Activated CD4-positive, alpha-beta memory T cell treated with anti-CD3 and anti-CD28 coated beads for 36 hours (primary cell): ENCODE measurements at regions not wholly inside any gene's neighbourhood (a gene's known extent, or its start where the extent isn't known, plus 50 kb on each side); places are given as distances from the start of the nearest gene placed in this dataset.

Experiments
- CTCF ChIA-PET: fragments of 350-600 bp; sonication (Branson Sonifier 250); formaldehyde crosslinking; loops from one replicate; lab custom pipeline; 2021; ENCODE audit warnings: antibody characterized with exemption, inconsistent platforms; lab: Charles Lee
- POLR2A ChIA-PET: fragments of 350-600 bp; sonication (Branson Sonifier 250); formaldehyde crosslinking; loops from one replicate; lab custom pipeline; 2021; ENCODE audit warnings: antibody characterized with exemption; lab: Charles Lee
- DNase-seq: peaks from one replicate; pipeline ENCODE4 v3.0.0-alpha.2; 2020
- H3K27ac Mint-ChIP-seq: one replicate; pipeline ENCODE4 v1.8.0; 2021; ENCODE audit warnings: mixed read lengths
- H3K27me3 Mint-ChIP-seq: one replicate; pipeline ENCODE4 v1.8.0; 2021; ENCODE audit warnings: mixed read lengths
- H3K36me3 Mint-ChIP-seq: one replicate; pipeline ENCODE4 v1.8.0; 2021; ENCODE audit warnings: mixed read lengths
- H3K4me1 Mint-ChIP-seq: one replicate; pipeline ENCODE4 v1.8.0; 2021; ENCODE audit warnings: low read depth, mixed read lengths
- H3K4me3 Mint-ChIP-seq: one replicate; pipeline ENCODE4 v1.8.0; 2021; ENCODE audit warnings: mild to moderate bottlenecking, mixed read lengths
- H3K9me3 Mint-ChIP-seq: one replicate; pipeline ENCODE4 v1.8.0; 2021; ENCODE audit warnings: mixed read lengths
- intact Hi-C: fragments of 100-400 bp; cut with micrococcal nuclease; formaldehyde crosslinking; loops from one replicate; pipeline ENCODE4 v1.15.1; 2023

DNA sequence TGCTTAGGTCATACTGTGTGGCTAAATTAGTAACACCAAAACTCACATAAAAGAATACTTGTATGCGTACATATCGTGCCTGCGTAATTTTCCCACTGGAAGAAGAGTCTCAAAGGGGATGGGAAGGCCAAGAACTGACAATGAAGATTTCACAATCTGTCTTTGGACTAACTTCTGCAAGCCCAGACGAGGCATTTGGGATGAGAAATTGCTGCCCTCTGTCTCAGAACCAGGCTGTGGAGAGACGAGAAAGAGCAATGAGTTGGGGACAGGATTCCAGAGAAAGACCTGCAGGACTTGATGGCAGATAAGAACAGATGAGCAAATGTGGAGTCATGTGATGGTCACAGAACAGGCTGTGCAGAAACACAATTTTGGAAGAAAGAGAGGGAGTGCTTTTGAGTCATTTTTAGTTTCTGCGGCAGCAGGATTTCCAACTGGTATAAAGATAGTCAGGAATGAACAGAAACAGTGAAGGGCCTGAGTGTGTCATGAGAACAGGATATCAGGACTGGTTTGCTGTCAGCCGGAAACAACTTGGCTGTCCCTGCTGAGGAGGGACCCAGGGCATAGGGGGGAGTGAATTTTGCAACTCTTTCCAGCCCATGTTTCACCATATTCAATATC, 82.7 kb upstream of the CTSC start:
- H3K27me3 Mint-ChIP-seq: no peaks in the 10 kb centered on the region
- H3K9me3 Mint-ChIP-seq: no peaks in the 10 kb centered on the region
- DNase-seq: no peak
- no peaks in the 10 kb centered on the region for H3K36me3 Mint-ChIP-seq
- H3K4me1 Mint-ChIP-seq: peaks cover 50% of the 10 kb centered on the region
- POLR2A ChIA-PET: no interaction called here
- intact Hi-C loops: loop anchor here (2.0 kb wide), 3 partner anchors 15 to 117 kb away; no protein-coding TSS in a partner anchor
- CTCF ChIA-PET: no interaction called here
- H3K4me3 Mint-ChIP-seq: no peak overlapping the region
- H3K27ac Mint-ChIP-seq: no peak overlapping the region

DNA sequence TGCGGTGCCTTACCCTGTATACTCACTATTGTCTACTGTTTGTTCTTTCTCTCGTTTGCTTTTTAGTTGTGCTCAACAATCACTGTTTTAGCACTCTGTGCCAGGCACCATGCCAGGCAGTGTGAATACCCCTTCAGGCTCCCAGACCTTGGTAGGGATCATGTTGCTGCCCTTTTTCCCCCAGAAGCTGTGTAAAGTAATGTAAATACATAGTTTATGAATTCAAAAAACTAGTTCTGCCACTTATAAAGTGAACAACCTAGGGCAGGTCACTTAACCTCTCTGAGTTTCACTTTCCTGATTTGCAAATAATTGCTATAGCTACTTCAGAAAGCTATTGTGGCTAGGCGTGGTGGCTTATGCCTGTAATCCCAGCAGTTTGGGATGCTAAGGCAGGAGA, 81.0 kb upstream of the CTSC start:
- H3K27ac Mint-ChIP-seq: no peak overlapping the region
- intact Hi-C loops: no loop called here
- DNase-seq: no peak
- H3K4me3 Mint-ChIP-seq: no peak overlapping the region
- H3K27me3 Mint-ChIP-seq: no peaks in the 10 kb centered on the region
- peaks cover 55% of the 10 kb centered on the region for H3K4me1 Mint-ChIP-seq
- H3K9me3 Mint-ChIP-seq: no peaks in the 10 kb centered on the region
- CTCF ChIA-PET: no interaction called here
- POLR2A ChIA-PET: no interaction called here
- H3K36me3 Mint-ChIP-seq: no peaks in the 10 kb centered on the region

DNA sequence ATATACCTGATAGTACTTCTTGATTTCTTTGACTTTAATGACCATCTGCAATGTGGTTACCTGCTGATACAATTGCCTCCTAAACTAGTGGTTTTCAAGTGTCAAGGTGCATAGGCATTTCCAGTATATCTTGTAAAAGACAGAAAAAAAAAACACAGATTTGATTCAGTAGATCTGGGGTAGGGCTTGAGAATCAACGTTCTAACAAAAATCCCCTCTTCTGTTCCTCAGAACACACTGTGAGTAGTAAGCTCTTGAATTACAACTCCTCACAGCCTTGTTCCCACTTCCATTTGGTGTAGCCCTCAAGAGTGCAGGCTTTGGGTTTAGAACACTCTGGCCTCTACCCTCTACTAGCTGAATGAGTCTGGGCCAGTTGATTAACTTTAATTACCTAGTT, 78.0 kb upstream of the CTSC start:
- no peak overlapping the region for H3K4me3 Mint-ChIP-seq
- H3K9me3 Mint-ChIP-seq: no peaks in the 10 kb centered on the region
- H3K36me3 Mint-ChIP-seq: no peaks in the 10 kb centered on the region
- H3K27ac Mint-ChIP-seq: peak overlapping the region; percentile 78
- intact Hi-C loops: loop anchor here (1.0 to 2.0 kb wide), 5 partner anchors 10 to 115 kb away; no protein-coding TSS in a partner anchor
- DNase-seq: no peak
- no peaks in the 10 kb centered on the region for H3K27me3 Mint-ChIP-seq
- POLR2A ChIA-PET: interaction anchor here (1.0 kb wide), 1 partner anchor 78 kb away, joined by 3 read pairs; the partner anchor contains the start of gene CTSC
- peaks cover 34% of the 10 kb centered on the region for H3K4me1 Mint-ChIP-seq
- CTCF ChIA-PET: interaction anchor here (0.6 to 1.4 kb wide), 3 partner anchors 128 to 136 kb away, joined by 3 to 4 read pairs (median 3); no protein-coding TSS in a partner anchor

DNA sequence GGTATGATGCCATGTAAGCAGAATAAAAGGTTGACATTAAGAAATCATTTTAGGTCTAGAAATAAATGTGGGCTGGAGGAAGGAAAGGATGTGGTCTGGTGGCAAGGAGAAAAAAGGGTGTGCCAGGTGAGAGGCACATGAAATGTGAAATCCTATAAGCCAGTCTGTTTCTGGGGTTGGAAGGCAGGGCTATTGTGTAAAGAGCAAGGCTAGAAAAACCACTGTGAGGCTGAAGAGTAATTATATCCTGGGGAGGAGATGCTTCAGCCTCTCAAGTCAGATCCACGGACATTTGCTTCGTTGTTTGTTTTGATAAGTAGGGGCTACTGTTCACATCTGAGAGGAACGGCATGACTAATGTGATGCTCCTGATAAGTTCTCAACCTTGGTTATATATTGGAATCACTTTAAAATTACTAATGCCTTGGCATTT, 77.5 kb upstream of the CTSC start:
- Mint-ChIP-seq H3K27me3 (no peaks in the 10 kb centered on the region), H3K36me3 (no peaks in the 10 kb centered on the region), H3K9me3 (no peaks in the 10 kb centered on the region), H3K4me1 (peaks cover 29% of the 10 kb centered on the region), H3K27ac (peak overlapping the region; percentile 78), H3K4me3 (peak overlapping the region; percentile 7)
- peak; percentile 46 for DNase-seq
- intact Hi-C loops: loop anchor here (1.0 to 2.0 kb wide), 5 partner anchors 10 to 114 kb away; no protein-coding TSS in a partner anchor
- ChIA-PET CTCF (no interaction called here), POLR2A (interaction anchor here (1.0 kb wide), 1 partner anchor 78 kb away, joined by 3 read pairs; the partner anchor contains the start of gene CTSC)

DNA sequence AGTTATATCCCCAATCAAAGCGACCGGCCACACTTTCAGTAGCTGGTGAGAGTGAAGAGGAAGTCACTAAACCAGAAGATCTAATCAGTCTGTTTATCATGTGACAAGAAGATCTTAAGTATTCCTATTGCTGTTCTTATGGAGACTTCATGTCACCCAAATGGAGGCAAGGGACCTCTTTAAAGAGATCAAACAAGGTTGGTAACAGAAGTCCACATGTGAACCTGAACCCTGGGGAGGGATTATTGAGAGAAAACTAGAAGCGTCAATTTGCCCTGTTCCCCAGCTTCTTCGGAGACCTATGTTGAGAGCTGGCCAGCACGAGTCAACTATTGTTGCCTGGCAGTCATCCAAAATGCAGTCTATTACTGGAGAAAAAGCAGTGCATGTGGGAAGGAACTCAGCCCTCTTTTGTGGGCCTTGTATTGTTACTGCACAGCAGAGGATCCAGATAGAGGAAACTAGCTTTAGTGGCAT, 76.9 kb upstream of the CTSC start:
- H3K4me3 Mint-ChIP-seq: no peak overlapping the region
- H3K36me3 Mint-ChIP-seq: no peaks in the 10 kb centered on the region
- intact Hi-C loops: loop anchor here (2.0 kb wide), 2 partner anchors 70 to 114 kb away; no protein-coding TSS in a partner anchor
- peak overlapping the region; percentile 78 for H3K27ac Mint-ChIP-seq
- H3K27me3 Mint-ChIP-seq: no peaks in the 10 kb centered on the region
- H3K4me1 Mint-ChIP-seq: peaks cover 25% of the 10 kb centered on the region
- no peaks in the 10 kb centered on the region for H3K9me3 Mint-ChIP-seq
- POLR2A ChIA-PET: no interaction called here
- DNase-seq: peak; percentile 31
- CTCF ChIA-PET: no interaction called here

DNA sequence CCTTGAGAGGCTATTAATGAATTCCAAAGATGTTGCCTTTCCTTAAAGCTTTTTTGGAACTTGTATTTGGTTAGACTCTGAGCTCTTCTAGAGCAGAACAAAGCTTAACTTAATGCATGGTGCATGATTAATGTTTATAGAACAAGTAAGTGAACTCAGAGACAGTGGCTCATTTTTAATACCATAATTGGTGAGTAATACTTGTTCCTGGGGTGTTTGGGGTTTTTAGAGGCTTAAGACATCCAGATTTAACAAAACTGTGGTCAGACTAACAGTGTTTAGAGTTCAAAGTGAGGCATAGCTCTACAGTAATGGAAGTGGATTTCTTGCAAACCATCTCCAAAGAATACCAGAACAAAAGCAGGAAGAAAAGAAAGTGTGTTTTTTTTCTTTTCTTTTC, 73.7 kb upstream of the CTSC start:
- intact Hi-C loops: no loop called here
- H3K4me3 Mint-ChIP-seq: no peak overlapping the region
- no peak overlapping the region for H3K27ac Mint-ChIP-seq
- H3K36me3 Mint-ChIP-seq: no peaks in the 10 kb centered on the region
- H3K9me3 Mint-ChIP-seq: no peaks in the 10 kb centered on the region
- peaks cover 23% of the 10 kb centered on the region for H3K4me1 Mint-ChIP-seq
- no peaks in the 10 kb centered on the region for H3K27me3 Mint-ChIP-seq
- ChIA-PET CTCF (no interaction called here), POLR2A (no interaction called here)
- DNase-seq: no peak

DNA sequence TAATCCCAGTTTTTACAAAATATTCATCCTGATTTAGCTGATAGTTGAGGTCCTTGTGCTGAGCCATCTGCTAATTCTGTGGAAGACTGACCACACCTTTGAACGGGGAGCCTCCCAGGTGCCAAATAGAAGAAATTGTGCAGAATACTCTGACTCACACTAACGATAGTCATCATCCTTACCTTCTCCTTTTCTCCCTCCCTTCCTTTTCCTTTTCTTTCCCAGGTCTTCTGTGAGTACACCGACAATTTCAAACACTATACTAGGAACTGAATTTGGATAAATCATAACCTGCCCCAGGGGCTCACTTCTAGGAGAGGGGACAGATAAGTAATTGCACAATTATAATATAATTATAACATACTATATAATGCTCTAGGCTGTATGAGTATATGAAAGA, 73.1 kb upstream of the CTSC start:
- intact Hi-C loops: no loop called here
- Mint-ChIP-seq H3K4me3 (no peak overlapping the region), H3K4me1 (peaks cover 18% of the 10 kb centered on the region), H3K36me3 (no peaks in the 10 kb centered on the region), H3K27me3 (no peaks in the 10 kb centered on the region), H3K27ac (no peak overlapping the region), H3K9me3 (no peaks in the 10 kb centered on the region)
- ChIA-PET CTCF (no interaction called here), POLR2A (no interaction called here)
- no peak for DNase-seq

DNA sequence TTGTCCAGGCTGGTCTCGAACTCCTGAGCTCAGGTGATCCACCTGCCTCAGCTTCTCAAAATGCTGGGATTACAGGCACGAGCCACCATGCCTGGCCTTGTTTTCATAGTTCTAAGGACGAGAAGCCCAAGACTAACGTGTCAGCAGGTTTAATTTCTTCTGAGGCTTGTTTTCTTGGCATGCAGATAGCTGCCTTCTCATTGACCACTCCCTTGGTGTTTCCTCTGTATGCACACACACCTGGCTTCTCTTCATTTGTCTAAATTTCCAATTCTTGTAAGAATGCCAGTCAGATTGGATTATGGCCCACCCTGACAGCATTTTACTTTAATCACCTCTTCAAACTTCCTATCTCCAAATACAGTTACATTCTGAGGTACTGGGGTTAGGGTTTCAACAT, 72.5 kb upstream of the CTSC start:
- ChIA-PET CTCF (no interaction called here), POLR2A (no interaction called here)
- Mint-ChIP-seq H3K27me3 (no peaks in the 10 kb centered on the region), H3K4me3 (no peak overlapping the region), H3K9me3 (no peaks in the 10 kb centered on the region), H3K4me1 (peaks cover 12% of the 10 kb centered on the region), H3K27ac (no peak overlapping the region), H3K36me3 (no peaks in the 10 kb centered on the region)
- intact Hi-C loops: no loop called here
- DNase-seq: no peak

DNA sequence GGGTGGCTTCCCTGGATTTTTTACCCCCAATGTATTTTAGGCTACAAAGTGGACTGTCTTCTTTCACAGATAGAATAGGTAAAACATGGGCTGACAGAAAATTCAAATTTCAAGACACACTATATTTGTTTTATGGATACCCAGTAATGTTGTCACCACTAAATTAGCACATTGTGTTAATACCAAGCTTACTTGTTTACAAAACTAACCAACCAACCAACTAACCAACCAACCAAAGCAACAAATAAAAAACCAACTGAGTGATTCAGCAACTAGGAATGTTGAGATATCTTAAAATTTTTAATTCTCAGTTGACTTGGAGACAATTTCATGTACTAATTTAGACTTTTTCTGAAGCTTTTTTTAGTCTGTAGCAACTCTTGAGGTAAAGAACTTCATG, 69.3 kb upstream of the CTSC start:
- ChIA-PET POLR2A (no interaction called here), CTCF (no interaction called here)
- Mint-ChIP-seq H3K36me3 (no peaks in the 10 kb centered on the region), H3K4me1 (peaks cover 11% of the 10 kb centered on the region), H3K27ac (no peak overlapping the region), H3K4me3 (no peak overlapping the region), H3K9me3 (no peaks in the 10 kb centered on the region), H3K27me3 (no peaks in the 10 kb centered on the region)
- no peak for DNase-seq
- intact Hi-C loops: no loop called here

DNA sequence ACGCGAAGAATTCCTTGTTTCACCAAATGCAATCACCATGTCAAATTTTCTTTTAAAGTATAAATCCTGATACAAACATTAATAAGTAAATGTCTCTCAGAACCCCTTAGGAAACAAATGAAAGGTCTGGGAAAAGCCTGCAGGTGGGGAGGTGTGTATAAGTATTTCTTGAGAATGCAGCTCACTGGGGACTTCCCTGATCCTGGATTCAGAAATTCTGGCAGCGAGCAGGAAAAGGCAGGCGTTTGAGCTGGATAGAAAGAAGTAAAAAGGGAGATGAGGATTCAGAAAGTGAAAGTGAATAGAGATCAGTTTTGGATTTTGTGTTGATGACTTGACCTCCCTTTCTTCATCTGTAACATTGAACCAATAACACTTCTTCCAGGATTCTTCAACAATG, 68.3 kb upstream of the CTSC start:
- H3K27me3 Mint-ChIP-seq: no peaks in the 10 kb centered on the region
- no peak for DNase-seq
- POLR2A ChIA-PET: no interaction called here
- no peak overlapping the region for H3K27ac Mint-ChIP-seq
- peaks cover 11% of the 10 kb centered on the region for H3K4me1 Mint-ChIP-seq
- CTCF ChIA-PET: no interaction called here
- H3K9me3 Mint-ChIP-seq: no peaks in the 10 kb centered on the region
- H3K36me3 Mint-ChIP-seq: no peaks in the 10 kb centered on the region
- intact Hi-C loops: loop anchor here (1.0 kb wide), 1 partner anchor 9 kb away; no protein-coding TSS in a partner anchor
- no peak overlapping the region for H3K4me3 Mint-ChIP-seq

DNA sequence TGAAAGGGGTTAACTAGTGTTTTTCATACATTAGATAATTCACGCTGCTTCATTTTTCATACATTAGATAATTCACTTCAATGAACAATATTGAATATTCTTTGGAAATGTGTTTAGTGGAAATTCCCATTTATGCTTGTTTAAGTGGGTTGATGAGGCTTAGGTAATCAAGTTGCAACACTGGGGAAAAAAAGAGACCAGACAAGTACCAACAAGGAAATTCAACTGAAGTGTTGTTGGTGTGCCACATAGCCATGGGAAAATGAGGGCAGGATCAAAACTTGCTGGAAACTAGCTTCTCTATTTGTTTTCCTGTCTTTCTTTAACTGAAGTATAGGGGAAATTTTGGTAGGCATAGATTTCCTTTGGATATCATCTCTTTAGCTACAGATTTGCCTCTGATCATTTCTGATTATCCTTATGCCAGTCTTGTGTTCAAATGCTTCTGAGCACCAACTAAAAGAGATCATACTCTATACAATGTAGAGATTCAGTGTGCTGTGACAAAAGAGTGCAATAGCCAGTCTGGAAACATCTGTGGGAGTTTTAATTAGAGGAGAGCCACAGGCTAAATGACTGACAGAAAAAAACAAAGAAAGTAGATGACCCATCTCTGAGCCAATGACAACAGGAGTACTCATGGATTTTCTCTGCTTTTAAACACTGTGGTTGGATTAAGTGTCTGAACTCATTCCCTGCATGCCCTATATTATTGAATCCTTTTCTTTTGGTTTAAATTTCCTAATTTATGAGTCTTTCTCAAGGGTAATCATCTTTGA, 67.6 kb upstream of the CTSC start:
- Mint-ChIP-seq H3K4me3 (no peak overlapping the region), H3K9me3 (no peaks in the 10 kb centered on the region), H3K4me1 (peaks cover 11% of the 10 kb centered on the region), H3K36me3 (no peaks in the 10 kb centered on the region), H3K27me3 (no peaks in the 10 kb centered on the region), H3K27ac (no peak overlapping the region)
- intact Hi-C loops: loop anchor here (1.0 kb wide), 1 partner anchor 10 kb away; no protein-coding TSS in a partner anchor
- ChIA-PET POLR2A (interaction anchor here (0.9 kb wide), 1 partner anchor 68 kb away, joined by 3 read pairs; the partner anchor contains the start of gene CTSC), CTCF (no interaction called here)
- no peak for DNase-seq

DNA sequence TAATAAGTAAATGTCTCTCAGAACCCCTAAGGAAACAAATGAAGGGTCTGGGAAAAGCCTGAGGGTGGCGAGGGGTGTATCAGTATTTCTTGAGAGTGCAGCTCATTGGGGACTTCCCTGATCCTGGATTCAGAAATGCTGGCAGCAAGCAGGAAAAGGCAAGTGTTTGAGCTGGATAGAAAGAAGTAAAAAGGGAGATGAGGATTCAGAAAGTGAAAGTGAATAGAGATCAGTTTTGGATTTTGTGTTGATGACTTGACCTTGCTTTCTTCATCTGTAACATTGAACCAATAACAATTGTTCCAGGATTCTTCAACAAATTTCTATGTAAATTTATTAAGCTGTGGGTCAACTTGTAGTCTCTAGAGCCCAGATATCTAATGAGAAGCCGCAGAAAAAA, 66.9 kb upstream of the CTSC start:
- Mint-ChIP-seq H3K9me3 (no peaks in the 10 kb centered on the region), H3K27me3 (no peaks in the 10 kb centered on the region), H3K27ac (no peak overlapping the region), H3K4me1 (peaks cover 11% of the 10 kb centered on the region), H3K4me3 (no peak overlapping the region), H3K36me3 (no peaks in the 10 kb centered on the region)
- ChIA-PET POLR2A (interaction anchor here (0.9 kb wide), 1 partner anchor 67 kb away, joined by 3 read pairs; the partner anchor contains the start of gene CTSC), CTCF (no interaction called here)
- intact Hi-C loops: no loop called here
- DNase-seq: no peak
